ENCODE measurements at regions not wholly inside any gene's neighbourhood (a gene's known extent, or its start where the extent isn't known, plus 50 kb on each side); places are given as distances from the start of the nearest gene placed in this dataset.
"Not testable (repeated sequence)": the region's sequence is repeated elsewhere in the genome, so short reads cannot be mapped to it uniquely, and the experiment has no call there.

DNA sequence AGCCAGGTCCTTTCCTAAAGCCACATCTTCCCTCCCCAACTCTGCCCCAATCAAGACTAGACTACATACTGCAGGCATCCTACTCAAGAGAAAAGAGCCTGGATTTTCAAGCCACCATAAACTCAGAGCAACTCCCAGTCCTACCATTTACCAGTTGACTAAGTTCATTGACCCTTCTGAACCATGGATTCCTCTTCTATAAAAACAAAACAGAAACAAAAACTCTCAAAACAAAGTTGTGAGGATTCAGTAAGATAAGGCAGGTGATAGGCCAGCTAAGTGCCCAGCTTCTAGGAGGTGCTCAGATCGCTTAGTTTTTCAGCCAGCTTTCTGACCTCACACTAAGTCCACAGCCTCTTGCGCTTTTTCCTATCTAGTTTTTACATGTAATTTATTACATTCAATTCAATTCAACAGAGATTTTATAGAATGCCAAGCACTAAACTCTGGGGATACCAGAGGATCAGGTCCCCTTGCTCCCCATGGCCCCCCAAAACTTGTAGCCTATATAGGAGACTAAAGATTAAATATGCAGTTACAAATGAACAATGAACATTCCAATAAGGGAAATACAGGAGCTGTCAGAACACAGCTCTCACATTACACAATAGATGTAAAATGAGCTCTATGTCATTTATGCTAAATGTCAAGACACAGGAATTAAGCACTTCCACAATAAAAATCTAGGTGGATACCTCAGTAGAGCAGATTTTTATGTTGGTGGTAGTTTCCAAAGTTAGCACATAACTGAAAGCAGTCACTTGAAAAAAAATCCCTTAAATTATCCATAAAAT is 104.5 kb upstream of the EGLN3 start:
- DNase-seq, result no peak
- intact Hi-C loops (cut with DNase I), result no loop called here

DNA sequence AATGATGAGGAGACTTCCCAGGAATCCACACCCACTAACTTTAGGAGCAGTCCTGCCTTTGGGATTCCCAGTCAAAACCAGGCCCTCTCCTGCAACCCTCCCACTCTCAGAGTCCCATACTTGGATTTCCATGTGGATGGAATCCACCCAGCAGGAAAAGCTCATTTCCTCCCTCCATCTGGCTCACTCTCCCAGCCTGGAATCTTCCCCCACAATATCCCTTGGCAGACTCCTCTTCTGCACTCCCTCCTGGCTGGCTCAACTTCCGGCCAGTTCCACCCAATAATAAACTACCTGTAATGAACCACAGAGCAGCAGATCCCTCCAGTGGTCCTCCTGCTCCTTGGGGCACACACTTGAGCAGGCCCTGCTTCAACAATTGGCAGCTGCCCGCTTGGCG is 102.8 kb upstream of the EGLN3 start:
- DNase-seq, result no peak
- intact Hi-C loops (cut with DNase I), result no loop called here

DNA sequence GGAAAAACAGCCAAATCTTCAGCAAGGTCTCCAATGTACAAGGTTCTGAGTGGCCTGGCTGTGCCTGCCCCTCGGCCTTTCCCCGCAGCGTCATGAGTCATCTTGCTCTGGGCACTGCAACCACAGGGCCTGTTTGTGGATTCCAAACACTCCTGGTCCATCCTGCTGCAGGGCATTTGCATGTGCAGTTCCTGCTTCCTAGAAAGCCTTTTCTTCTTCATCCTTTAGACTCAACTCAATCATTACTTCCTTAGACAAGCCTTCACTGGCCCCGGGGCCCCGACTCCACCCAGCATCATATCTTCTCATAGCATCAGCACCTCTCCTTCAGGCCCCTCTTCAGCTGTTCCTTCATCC is 101.8 kb upstream of the EGLN3 start:
- no peak for DNase-seq
- intact Hi-C loops (cut with DNase I), result no loop called here

DNA sequence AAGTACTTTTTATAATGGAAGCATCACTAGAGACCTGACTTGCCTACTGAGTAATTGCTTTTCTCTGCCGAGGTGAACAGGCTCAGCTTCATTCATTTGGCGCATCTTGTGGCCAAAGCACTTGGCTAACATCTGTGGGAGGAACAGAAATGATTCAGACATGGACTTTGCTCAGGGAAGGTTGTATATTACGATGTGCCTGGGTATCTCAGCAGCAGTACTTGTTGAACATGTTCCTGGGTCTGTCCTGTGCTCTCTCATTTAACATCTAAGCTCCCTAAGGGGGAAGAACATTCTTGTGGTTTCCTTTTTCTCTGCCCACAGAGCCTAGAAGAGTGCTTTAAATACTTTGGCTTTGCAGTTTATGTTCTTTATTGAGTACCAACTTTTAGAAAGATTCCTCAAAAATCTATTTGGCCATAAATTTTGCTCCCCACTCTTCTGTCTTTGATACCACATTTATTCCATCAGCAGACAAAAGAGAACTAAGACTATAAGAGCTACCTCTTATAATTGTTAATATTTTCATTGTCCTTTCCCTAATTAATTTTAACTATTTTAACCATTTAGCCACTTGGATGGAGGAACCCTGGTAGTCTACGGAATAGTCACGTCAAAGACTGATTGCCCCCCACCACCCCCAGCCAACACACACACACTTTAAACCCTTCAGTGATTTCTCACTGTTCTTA is 101.2 kb upstream of the EGLN3 start:
- intact Hi-C loops (cut with DNase I), result no loop called here
- DNase-seq, result no peak

DNA sequence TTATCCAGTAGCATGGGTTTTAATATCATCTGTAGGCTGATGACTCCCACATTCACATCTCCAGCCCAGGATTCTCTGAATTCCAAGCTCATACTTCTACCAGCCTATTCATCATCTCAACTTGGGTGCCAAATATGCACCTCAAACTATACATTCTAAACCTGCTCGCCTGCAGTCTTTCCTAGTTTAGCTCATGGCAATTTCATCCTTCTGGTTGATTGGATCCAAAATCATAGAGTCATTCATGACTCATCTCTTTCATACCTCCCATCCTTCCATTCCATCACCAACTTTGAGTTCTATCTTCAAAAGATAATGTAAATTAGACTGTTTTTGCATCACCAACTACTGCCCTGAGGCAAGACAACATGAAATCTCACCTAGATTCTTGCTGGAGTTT is 99.7 kb upstream of the EGLN3 start:
- no peak for DNase-seq

DNA sequence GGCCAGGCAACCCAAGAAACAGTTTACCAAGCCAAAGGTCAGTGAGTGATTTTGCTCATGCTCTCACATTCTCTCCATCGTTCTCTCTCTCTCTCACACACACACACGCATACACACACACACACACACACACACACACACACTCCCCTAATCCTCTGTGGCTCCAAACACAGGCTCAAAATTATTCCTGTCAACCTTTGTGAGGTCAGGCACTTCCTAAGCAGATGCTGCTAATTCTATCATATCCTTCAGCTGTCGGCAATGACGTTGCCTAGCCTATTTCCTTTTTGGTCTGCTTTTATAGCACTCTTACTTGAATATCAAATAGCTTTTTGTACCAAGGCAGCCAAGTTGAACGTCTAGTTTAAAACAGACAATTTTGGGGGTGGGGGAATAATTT is 98.9 kb upstream of the EGLN3 start:
- DNase-seq, result no peak
- intact Hi-C loops (cut with DNase I), result no loop called here

More for the DNA sequence above, 99.7 kb upstream of the EGLN3 start:
- intact Hi-C loops (cut with DNase I), result no loop called here

DNA sequence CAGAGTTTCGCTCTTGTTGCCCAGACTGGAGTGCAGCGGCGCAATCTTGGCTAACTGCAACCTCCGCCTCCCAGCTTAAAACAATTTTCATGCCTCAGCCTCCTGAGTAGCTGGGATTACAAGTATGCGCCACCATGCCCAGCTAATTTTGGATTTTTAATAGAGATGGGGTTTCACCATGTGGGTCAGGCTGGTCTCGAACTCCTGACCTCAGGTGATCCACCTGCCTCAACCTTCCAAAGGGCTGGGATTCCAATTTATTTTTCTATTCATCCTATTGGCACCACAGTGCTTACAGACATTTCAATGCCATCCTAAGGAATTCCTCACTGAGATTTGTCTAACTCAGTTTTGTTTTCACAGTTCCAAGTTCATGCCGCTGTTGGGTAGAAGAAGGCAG is 98.3 kb upstream of the EGLN3 start:
- intact Hi-C loops (cut with DNase I); DNase-seq: not testable (repeated sequence)

DNA sequence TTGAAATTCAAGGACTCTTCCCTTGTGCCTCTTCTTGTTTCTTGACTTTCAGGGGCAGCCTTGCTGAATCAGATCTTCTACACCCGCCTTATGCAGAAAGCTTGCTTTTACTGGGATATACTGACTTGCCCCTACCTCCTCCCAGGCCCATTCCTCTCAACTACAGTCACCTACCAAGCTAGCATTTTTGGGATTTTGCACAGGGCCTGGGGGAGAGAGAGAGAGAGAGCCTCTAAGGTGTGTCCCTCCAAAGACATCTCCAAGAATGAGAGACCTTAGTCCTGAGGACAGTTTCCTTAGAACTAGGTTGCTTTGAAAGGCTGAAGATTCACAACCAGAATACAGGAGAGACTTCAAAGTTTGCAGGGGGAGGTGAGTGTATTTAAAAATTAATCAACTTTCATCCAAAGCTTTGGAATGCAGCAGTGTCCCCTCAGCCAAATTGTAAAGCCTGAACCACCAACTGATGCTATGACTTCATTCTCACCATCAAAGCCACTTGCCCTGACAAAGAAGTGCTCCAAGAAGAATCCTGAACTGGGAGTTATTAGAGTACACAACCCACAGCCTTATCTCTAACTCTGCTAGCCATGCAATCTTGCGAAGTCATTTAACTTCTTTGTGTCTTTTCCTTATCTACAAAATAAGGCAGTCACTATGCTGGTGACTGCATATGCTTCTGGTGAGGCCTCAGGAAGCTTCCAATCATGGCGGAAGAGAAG is 96.1 kb upstream of the EGLN3 start:
- DNase-seq, result no peak
- intact Hi-C loops (cut with DNase I), result no loop called here

DNA sequence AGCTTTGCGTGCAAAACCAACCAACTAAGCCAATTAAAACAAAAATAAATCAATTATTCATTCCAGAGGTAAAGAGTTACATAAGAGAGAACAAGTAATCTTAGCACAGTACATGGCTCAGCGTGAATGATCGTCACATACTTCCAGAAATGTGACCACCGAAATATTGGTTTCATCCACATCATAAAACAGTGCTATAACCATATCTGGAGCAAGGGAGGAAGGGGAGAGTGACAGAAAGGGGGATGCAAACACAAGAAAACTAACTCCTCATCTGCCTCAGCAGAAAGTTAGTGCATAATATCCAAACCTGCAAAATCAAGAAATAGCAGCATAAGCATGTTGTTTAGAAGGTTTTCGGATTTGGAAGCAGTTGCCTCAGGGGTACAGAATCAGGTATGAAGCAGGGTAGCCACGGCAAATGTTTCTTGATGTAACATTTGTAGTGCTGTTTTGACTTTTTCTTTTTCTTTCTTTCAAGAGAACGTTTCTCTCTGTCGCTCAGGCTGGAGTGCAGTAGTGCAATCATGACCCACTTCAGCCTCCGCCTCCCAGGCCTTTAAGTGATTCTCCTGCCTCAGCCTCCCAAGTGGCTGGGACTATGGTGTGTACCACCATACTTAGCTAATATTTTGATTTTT is 93.9 kb upstream of the EGLN3 start:
- intact Hi-C loops (cut with DNase I), result no loop called here
- DNase-seq, result no peak

DNA sequence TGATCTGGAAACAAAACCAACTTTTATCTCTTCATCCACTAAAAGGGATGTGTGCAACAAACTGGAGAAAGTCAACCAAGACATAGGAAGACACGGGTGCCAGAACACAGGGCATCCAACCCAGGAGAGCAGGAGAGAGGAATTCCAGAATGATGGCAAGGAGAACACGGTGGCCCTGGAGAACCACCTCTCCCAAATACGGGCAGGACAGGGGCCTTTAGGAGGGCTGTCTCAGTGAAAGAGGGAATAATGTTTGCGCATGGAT is 93.4 kb upstream of the EGLN3 start:
- intact Hi-C loops (cut with DNase I), result no loop called here
- DNase-seq, result no peak

DNA sequence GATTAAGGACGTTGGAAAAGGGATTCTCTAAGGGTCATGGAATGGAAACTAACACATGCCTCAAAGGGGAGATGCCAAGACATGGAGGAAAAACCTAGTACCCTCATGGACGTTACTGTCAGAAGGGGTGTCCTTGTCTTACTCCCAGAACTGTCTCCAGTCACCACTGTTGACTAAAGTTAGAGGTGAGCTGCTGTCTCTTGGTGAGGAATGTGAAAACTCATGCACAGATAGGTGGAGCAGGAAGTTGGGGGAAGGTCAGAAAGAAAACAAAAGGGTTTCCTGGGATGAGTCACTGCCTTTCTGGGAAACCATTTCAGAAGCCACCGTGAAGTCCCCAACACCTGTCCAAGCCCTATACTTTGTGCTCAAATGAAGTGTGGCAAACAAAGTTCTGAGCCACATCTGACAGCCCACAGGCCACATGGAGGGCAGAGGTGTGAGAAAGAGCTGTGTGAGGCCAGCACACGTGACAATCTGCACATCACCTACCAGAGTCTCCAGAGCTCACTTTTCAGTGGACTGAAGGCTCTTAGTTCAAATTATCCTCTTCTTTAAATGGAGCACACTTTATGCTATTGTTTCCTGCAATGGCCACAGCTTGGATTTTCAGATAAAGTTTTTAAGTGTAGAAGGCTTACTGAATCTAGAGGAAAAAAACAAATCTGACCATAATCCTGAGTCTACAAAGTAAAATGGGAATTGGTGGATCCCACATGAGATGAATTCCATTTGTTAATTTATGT is 92.9 kb upstream of the EGLN3 start:
- no peak for DNase-seq

DNA sequence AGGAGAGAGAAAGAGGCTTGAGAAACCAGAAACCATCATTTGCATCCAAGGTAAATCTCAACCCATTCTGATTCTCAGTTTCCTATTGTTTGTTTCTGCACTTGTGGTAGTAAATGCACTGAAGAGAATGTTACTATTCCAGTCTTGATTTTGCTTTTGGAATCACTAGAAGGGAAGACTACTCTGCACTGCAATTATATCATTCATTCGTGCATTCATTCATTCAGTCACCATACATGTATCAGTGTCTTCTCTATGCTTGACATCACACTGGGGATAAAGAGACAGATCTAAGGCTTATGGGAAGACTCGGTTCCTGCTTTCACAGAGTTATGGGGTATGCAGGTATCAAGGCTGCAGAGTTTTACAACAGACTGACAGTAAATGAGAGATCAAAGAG is 90.3 kb upstream of the EGLN3 start:
- DNase-seq, result no peak
- intact Hi-C loops (cut with DNase I), result no loop called here

More for the DNA sequence above, 92.9 kb upstream of the EGLN3 start:
- intact Hi-C loops (cut with DNase I), result no loop called here

DNA sequence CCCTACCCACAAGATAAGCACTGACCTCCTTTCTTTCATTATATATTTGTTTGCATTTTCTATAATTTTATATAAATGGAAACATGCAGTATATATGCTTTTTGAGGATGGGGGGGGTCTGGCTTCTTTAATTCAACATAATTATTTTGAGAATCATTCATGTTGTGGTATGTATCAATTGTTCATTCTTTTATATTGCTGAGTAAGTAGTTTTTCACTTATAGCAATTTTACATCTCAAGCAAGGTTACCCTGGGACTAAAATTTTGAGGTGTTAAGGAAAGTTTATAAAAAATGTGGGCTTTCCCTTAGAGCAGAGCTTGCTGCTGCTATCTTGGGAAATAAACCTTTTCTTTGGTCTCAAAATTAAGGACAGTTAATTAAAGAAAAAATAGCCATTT is 89.9 kb upstream of the EGLN3 start:
- no peak for DNase-seq
- intact Hi-C loops (cut with DNase I), result no loop called here

DNA sequence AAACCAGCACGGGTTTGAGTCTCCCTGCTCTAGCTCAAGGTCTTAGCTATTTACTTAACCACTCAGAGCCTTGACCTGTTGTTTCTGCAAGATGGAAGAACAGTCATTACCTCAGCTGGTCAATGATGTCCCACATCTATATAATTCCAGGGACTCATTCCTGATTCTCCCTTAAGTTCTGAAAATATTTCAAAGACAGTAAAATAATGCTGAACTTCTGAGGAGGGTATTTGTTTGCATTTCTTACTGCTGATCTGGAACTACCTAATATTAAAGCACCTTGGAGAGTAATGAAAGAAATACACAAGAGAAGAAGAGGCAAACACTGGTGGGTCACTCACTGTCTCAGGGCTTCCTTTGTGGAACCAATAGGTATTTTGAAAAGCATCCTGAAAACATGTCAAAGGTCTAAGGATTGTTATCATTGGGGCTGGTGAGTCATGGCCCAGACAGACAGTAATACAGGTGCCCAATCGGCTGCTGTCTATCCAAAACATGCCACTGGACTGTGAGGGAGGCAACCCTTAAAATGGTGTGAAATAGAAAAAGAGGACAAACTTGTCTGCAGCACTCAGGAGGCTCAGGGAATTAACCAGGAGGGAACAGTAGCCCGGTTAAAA is 88.7 kb upstream of the EGLN3 start:
- DNase-seq, result no peak

DNA sequence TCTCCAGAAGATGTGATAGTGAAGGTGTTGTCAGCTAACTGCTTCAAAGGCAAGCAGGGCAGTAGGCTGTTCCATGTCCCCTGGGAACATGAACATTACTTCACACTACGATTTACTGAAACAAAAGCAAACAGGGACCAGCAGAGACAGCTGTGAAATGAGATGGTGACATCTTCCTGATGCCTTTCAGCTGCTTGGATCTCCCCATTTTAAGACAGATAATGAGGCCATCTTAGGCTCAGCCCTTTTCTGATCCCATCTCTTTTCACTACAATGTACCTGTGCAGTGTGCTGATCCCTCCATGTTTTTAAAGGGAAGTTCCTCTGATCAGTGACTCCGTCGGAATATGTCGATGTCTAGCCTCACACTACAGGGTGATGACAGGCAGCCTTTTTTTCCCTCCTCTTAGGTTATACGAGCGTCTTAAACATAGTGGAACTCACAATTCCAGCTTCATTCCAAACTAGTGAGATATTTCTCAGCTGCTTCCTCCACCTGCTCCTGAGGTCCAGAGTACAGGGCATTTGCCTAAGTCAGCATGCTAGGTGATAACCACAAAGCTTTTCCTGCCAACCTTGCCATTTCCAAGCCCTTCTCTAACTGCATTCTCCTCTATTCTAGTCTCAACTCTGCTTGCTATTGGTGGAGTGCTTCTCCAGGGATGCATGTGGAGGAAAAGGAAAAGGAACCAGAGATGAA is 87.6 kb upstream of the EGLN3 start:
- DNase-seq, result no peak
- intact Hi-C loops (cut with DNase I), result no loop called here

More for the DNA sequence above, 88.7 kb upstream of the EGLN3 start:
- intact Hi-C loops (cut with DNase I), result no loop called here

DNA sequence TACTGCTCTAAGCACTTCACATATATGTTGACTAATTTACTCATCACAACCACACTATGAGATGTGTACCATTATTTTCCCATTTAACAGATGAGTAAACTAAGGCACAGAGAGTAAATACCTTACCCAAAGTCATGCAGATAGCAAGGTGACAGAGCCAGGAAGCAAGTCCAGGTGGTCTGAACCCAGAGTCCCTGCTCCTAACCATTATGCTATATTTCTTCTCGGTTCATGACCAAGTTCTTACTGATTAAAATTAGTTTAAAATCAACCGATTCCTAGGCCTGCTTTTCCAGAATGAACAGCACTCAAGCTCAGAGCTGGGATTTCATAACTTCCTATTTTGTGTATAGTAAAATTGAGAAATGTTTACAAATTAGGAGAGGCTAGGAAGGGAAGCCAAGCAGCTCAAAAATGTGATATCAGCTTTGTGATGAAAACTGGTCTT is 85.5 kb upstream of the EGLN3 start:
- intact Hi-C loops (cut with DNase I), result no loop called here
- DNase-seq, result no peak

DNA sequence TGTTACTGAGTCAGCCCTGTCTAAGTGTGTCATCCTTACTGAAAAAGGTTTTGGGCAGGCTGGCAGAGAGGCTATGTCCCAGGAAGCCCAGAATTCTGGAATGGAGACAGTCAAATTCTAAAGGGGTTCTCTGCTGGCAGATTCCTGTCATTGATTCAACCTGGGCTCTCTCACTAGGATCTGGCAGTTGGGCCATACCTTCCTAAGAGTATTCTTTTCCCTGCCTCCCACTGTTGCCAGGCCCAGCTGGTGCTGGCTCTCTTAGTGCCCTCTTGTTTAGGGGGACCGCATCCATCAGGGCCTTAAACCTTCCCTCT is 85.0 kb upstream of the EGLN3 start:
- intact Hi-C loops (cut with DNase I), result no loop called here
- DNase-seq, result no peak

DNA sequence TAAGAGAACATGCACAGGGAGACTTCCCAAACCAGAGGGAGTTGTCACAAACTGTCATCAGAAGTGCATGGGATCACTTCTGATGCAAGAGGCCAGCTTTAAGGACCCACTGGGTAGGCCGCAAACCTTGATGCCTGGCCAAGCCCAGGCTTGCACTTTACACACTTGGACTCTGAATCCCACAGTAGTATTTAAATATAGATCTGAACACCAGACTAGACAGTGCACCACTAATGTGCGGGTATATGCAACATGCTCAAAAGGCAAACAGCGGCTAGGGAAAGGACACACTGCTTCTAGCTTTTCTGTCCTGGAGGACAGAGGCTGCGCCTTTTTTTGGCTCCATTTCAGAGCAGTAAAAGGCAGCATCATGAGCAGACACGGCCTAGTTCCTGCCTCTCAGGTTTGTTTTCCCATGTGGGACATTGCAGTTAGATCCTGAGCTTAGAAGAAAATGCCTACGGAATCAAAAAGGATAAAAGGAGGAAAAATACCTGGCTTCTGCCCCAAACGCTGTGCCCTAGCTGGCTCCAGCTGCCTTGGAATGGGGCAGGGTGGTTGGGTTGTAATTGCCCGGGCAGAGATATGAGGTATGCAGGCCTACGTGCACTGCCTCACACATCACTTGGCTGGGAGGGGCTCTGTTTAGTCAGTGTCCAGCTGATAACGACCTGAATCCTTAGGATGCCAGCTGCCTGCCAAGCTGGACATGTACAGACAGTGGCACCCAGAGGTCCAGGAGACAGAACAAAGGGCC is 84.5 kb upstream of the EGLN3 start:
- intact Hi-C loops (cut with DNase I), result no loop called here

More for the DNA sequence above, 84.5 kb upstream of the EGLN3 start:
- DNase-seq, result no peak
